Sigmoid colon (tissue), 4 donors: ENCODE measurements at regions not wholly inside any gene's neighbourhood (a gene's known extent, or its start where the extent isn't known, plus 50 kb on each side); places are given as distances from the start of the nearest gene placed in this dataset.

Experiments
- CTCF ChIP-seq, 4 experiments: fragments of 450-650 bp in 3 of 4; fragments of 200-600 bp in 1 of 4; IDR thresholded peaks; one replicate each; pipeline ENCODE4 v1.5.1; 2016 to 2019; ENCODE audit warnings: antibody characterized with exemption in 4 of 4, mild to moderate bottlenecking in 3 of 4, moderate library complexity in 2 of 4
- EP300 ChIP-seq, 4 donors: sonication (generic); formaldehyde crosslinking; IDR thresholded peaks; one replicate each; pipeline ENCODE4 v1.6.1; 2017; ENCODE audit warnings: antibody characterized with exemption in 4 of 4
- POLR2A ChIP-seq, 2 donors: fragments of 450-650 bp; IDR thresholded peaks; one replicate each; pipeline ENCODE4 v1.6.1; 2016; ENCODE audit warnings: antibody characterized with exemption in 2 of 2, mild to moderate bottlenecking in 2 of 2, moderate library complexity in 2 of 2
- POLR2AphosphoS5 ChIP-seq, 4 donors: sonication (generic); formaldehyde crosslinking; IDR thresholded peaks; one replicate each; pipeline ENCODE4 v1.6.1; 2017; ENCODE audit warnings: antibody characterized with exemption in 4 of 4

DNA sequence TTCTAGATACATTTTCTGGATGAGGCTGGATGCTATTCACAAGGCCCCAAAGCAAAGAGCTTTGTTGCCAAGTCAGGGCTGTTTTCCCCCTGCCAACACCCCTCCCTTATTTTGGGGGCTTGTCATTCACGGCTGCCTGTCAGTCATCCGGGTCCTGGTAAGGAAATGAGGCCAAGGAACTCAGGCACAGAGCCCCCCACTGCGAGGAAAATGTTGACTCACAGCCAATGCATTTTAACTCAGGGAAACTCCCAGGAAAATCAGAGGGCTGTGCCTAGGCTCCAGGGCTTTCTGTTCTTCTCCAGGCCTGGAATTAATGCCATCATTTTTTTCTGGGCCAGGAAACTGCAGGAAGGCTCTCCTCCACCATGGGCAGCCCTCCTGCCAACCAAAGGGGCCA lies 241.1 kb downstream of the SMAD2 start:
- TF ChIP-seq CTCF (IDR thresholded peaks at IDR 0.05): no peak
- no peak for TF ChIP-seq EP300 (IDR thresholded peaks at IDR 0.05)
- TF ChIP-seq POLR2A (IDR thresholded peaks at IDR 0.05): no peak
- no peak for TF ChIP-seq POLR2AphosphoS5 (IDR thresholded peaks at IDR 0.05)
